Retinal pigment epithelial cell (primary cell): ENCODE measurements at regions not wholly inside any gene's neighbourhood (a gene's known extent, or its start where the extent isn't known, plus 50 kb on each side); places are given as distances from the start of the nearest gene placed in this dataset.

Experiments used
- DNase-seq: peaks from one replicate; pipeline ENCODE4 v3.0.0-alpha.2; 2010; ENCODE audit warnings: low read depth
- H3K4me3 ChIP-seq: 2 replicates; pipeline ENCODE4 v1.5.1; 2011; ENCODE audit warnings: mild to moderate bottlenecking, low read length, control low read depth, moderate library complexity
- CTCF ChIP-seq: conservative IDR thresholded peaks from 2 replicates; pipeline ENCODE4 v1.5.1; 2011; ENCODE audit warnings: low read depth, low read length, control low read depth, inconsistent platforms

DNA sequence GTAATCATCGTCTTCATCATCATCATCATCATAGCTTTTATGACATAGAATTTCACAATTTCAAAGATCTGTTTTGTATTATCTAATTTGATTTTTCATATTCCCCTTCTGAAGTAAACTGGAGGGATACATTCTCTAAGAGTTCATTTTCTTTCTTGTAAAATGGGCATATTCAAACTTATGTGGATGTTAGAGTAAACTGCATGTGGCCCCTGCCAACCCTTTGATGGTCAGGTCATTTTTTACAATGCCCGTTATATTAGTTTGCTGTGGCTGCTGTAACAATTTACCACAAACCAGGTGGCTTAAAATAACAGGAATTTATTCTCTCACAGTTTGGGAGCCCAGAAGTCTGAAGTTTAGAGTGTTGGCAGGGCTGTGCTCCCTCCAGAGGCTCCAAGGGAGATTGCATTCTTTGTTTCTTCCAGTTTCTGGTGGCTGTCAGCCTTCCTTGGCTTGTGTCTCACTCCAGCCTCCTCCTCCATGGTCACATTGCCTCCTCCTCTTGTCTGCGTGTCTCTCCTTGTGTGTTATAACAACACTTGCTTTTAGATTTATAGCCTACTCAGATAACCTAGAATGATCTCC is 127.5 kb upstream of the MMADHC start:
- no peak overlapping the region for H3K4me3 ChIP-seq
- TF ChIP-seq CTCF, result peak; percentile 81
- no peak for DNase-seq

- H3K4me3 ChIP-seq, result no peak overlapping the region
- TF ChIP-seq CTCF, result no peak
- no peak for DNase-seq
Measured at GRCh38 chr2:149709496-149710263, 122.1 kb upstream of the MMADHC start.

GRCh38 chr2:149703281-149703680 is 115.7 kb upstream of the MMADHC start:
- TF ChIP-seq CTCF, result no peak
- DNase-seq, result no peak
- H3K4me3 ChIP-seq, result no peak overlapping the region

DNA sequence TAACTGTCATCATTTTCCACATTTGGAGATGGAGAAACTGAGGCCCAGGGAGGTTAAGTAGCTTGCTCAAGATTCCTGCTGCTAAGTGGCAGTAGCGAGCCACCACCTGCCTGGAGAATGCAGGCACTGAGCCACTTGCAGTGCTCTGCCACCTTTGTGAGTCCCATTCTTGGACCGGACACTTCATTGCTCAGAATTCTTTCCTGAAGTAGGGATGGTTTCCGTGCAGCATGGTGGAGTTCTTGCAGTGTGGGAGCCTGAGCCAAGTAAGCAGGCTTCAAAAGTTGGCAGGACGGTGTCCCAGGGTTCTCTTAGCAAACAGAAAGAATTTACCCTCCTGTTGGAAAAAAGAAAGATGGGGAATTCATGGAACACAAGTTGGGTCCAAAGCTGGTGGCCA is 115.0 kb upstream of the MMADHC start:
- DNase-seq, result no peak
- H3K4me3 ChIP-seq, result no peak overlapping the region
- TF ChIP-seq CTCF, result no peak

DNA sequence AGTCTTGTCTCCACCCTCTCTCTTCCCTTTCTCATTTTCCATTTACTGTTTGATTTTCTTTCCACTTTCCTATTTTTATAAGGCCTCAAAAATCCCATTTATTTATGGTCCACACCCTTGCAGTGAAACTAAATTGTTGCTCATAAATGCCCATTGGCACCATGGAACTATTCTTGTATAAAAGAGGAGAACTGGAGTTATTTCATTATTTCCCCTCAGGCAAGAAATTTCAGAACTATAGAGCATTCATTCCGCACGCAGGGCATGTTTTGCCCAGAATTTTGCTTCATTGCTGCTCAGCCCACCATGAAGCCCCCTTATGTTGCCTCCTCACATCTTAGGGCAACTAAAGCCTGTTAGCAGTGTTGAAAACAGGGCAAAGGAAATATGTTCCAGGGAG is 113.7 kb upstream of the MMADHC start:
- no peak for TF ChIP-seq CTCF
- H3K4me3 ChIP-seq, result no peak overlapping the region
- no peak for DNase-seq

GRCh38 chr2:149692961-149693396 is 105.4 kb upstream of the MMADHC start:
- no peak overlapping the region for H3K4me3 ChIP-seq
- no peak for TF ChIP-seq CTCF
- DNase-seq, result peak; percentile 96

GRCh38 chr2:149690825-149691224 is 103.2 kb upstream of the MMADHC start:
- TF ChIP-seq CTCF, result no peak
- DNase-seq, result no peak

More at GRCh38 chr2:149690825-149691224, 103.2 kb upstream of the MMADHC start:
- no peak overlapping the region for H3K4me3 ChIP-seq
